ENCODE measurements at regions not wholly inside any gene's neighbourhood (a gene's known extent, or its start where the extent isn't known, plus 50 kb on each side); places are given as distances from the start of the nearest gene placed in this dataset.

DNA sequence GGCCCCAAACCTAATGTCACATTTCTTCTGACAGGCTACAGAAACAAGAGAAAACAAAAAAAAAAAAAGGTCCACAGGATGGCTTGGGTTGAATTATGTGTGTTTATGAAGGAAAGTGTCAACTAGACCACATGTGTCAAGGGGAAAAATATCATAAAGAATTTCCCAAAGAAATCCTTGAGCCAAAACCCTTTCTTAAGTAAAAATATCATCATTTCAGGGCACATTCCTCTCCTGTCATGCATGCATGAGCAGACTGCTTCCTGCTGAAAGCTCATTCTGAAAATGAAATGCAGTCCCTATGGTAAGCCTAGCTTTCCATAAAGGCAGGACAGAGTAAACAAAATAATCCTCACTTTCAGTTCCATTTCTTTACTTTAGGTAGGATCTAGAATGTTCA is 85.7 kb upstream of the RBBP8 start:
- TF ChIP-seq, protein P1, sequence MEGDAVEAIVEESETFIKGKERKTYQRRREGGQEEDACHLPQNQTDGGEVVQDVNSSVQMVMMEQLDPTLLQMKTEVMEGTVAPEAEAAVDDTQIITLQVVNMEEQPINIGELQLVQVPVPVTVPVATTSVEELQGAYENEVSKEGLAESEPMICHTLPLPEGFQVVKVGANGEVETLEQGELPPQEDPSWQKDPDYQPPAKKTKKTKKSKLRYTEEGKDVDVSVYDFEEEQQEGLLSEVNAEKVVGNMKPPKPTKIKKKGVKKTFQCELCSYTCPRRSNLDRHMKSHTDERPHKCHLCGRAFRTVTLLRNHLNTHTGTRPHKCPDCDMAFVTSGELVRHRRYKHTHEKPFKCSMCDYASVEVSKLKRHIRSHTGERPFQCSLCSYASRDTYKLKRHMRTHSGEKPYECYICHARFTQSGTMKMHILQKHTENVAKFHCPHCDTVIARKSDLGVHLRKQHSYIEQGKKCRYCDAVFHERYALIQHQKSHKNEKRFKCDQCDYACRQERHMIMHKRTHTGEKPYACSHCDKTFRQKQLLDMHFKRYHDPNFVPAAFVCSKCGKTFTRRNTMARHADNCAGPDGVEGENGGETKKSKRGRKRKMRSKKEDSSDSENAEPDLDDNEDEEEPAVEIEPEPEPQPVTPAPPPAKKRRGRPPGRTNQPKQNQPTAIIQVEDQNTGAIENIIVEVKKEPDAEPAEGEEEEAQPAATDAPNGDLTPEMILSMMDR (IDR thresholded peaks at IDR 0.05) = no peak
- no peak for DNase-seq
- no peak for ATAC-seq
- Histone ChIP-seq H3K27ac (no peak overlapping the region), H3K27me3 (ENCODE audit: insufficient read depth in 3 of 3, low read length in 2 of 3) (no peaks in the 10 kb centered on the region), H3K36me3 (ENCODE audit: insufficient read depth in 1 of 2, low read depth in 1 of 2) (no peaks in the 10 kb centered on the region), H3K9me3 (no peaks in the 10 kb centered on the region), H3K4me3 (no peak overlapping the region), H3K4me1 (no peaks in the 10 kb centered on the region)
- intact Hi-C loops (cut with DNase I) = no loop called here

- no peaks in the 10 kb centered on the region for H3K4me1 ChIP-seq
- intact Hi-C loops (cut with DNase I) = no loop called here
Observed at GRCh38 chr18:22847867-22848451, 85.2 kb upstream of the RBBP8 start.

GRCh38 chr18:22848615-22849014 is 84.5 kb upstream of the RBBP8 start:
- DNase-seq (no peak), ATAC-seq (no peak)
- no peaks in the 10 kb centered on the region for H3K36me3 ChIP-seq (ENCODE audit: insufficient read depth in 1 of 2, low read depth in 1 of 2)
- H3K27me3 ChIP-seq (ENCODE audit: insufficient read depth in 3 of 3, low read length in 2 of 3) = no peaks in the 10 kb centered on the region
- 91 to 98% (median 95%) methylated on average over 1 of the region's 1 CpG for WGBS, 3 donors
- TF ChIP-seq, protein P1 (IDR thresholded peaks at IDR 0.05) = no peak
- no peak overlapping the region for H3K4me3 ChIP-seq
- H3K9me3 ChIP-seq = no peaks in the 10 kb centered on the region
- no peaks in the 10 kb centered on the region for H3K4me1 ChIP-seq
- intact Hi-C loops (cut with DNase I) = no loop called here
- H3K27ac ChIP-seq = no peak overlapping the region

More at GRCh38 chr18:22847867-22848451, 85.2 kb upstream of the RBBP8 start:
- ATAC-seq = no peak
- Histone ChIP-seq H3K9me3 (no peaks in the 10 kb centered on the region), H3K36me3 (ENCODE audit: insufficient read depth in 1 of 2, low read depth in 1 of 2) (no peaks in the 10 kb centered on the region), H3K4me3 (no peak overlapping the region), H3K27ac (no peak overlapping the region), H3K27me3 (ENCODE audit: insufficient read depth in 3 of 3, low read length in 2 of 3) (no peaks in the 10 kb centered on the region)
- TF ChIP-seq, protein P1 (IDR thresholded peaks at IDR 0.05) = no peak
- 0 to 35% (median 0%) methylated on average over 1 of the region's 1 CpG for WGBS, 3 donors
- DNase-seq = no peak

DNA sequence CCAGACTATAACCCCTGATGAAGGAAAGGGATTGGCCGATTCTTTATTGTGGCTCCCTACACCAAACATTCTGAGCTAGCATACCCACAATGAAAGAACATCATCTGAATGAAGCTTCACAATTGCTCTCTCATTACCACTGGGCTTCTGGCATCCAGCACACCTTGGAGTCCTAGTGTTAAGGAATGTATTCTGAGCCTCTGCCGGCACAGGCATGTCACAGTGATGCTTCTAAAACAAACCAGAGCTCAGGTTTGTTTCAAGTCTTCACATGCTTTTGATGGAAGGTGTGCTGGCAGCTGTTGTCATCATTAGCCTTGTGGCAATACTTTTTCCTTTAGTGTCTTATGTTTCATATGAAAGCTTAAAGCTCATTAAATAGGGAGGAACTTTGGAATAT is 76.3 kb upstream of the RBBP8 start:
- 62 to 69% (median 66%) methylated on average over 2 of the region's 2 CpGs for WGBS, 3 donors
- Histone ChIP-seq H3K4me3 (no peak overlapping the region), H3K27ac (no peak overlapping the region), H3K36me3 (ENCODE audit: insufficient read depth in 1 of 2, low read depth in 1 of 2) (no peaks in the 10 kb centered on the region), H3K27me3 (ENCODE audit: insufficient read depth in 3 of 3, low read length in 2 of 3) (peaks cover 0 to 4% (median 0%) of the 10 kb centered on the region in 3 donors), H3K9me3 (no peaks in the 10 kb centered on the region), H3K4me1 (no peaks in the 10 kb centered on the region)
- TF ChIP-seq, protein P1 (IDR thresholded peaks at IDR 0.05) = no peak
- ATAC-seq (no peak), DNase-seq (no peak)
- intact Hi-C loops (cut with DNase I) = no loop called here

DNA sequence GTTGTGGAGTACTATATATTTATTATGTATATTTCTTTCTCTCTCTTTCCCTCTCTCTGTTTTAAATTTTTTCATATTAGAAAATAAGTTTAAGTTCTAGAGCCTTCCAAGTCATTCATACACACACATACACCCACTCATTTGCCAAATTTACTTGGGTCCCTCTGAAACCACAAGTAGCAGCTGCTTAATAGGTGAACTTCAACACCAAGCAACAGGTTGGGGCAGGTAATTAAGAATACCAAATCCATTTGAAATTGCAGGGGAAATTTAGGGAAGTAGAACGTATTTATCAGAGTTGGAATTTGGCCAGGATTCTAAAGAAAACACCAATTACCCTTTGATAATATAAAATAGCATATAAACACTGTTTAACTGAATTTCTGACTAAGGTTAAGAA is 75.0 kb upstream of the RBBP8 start:
- Histone ChIP-seq H3K4me1 (no peaks in the 10 kb centered on the region), H3K27me3 (ENCODE audit: insufficient read depth in 3 of 3, low read length in 2 of 3) (peaks cover 0 to 4% (median 0%) of the 10 kb centered on the region in 3 donors), H3K9me3 (no peaks in the 10 kb centered on the region), H3K4me3 (no peak overlapping the region), H3K27ac (no peak overlapping the region), H3K36me3 (ENCODE audit: insufficient read depth in 1 of 2, low read depth in 1 of 2) (no peaks in the 10 kb centered on the region)
- intact Hi-C loops (cut with DNase I) = no loop called here
- 28 to 50% (median 44%) methylated on average over 1 of the region's 1 CpG for WGBS, 3 donors
- ATAC-seq = no peak
- TF ChIP-seq, protein P1 (IDR thresholded peaks at IDR 0.05) = no peak
- DNase-seq = no peak

Measured in psoas muscle (tissue), 7 donors.